ENCODE measurements at regions not wholly inside any gene's neighbourhood (a gene's known extent, or its start where the extent isn't known, plus 50 kb on each side); places are given as distances from the start of the nearest gene placed in this dataset.

DNA sequence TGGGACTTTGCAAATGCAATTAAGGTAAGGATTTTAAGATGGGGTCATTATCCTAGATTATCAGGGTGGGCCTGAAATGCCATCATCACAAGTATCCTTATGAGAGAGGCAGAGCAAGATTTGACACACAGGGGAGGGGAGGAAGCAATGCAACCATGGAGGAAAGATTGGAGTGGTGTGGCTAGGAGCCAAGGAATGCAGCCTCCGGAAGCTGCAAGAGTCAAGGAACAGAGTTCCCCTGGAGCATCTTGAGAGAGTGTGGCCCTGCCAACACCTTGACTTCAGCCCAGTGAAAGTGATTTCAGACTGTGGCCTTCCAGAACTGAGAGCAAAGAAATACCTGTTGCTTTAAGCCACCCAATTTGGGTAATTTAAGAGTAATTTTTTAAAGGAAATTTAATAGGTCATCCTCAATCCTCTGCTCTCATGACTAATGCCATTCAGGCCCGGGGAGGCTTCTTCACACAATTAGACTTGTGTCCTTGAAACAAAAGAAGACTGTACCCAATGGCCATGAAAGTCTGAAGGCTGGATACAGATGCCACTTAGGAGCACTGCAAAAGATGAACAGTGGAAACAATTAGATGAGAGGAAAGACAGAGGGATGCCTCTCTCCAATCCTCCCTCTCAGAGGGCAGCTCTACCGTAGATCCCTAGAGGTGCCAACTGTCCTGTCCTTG is 250.3 kb upstream of the ID2 start:
- TF ChIP-seq TAF1 (IDR thresholded peaks at IDR 0.05; ENCODE audit: borderline replicate concordance, insufficient read depth, low read length) = no peak
- TF ChIP-seq POLR2AphosphoS5 (IDR thresholded peaks at IDR 0.05; ENCODE audit: low read depth, low read length) = no peak
- TF ChIP-seq SIN3A (IDR thresholded peaks at IDR 0.05; ENCODE audit: borderline replicate concordance, insufficient read depth, low read length) = no peak
- TF ChIP-seq FOXP2 (optimal IDR thresholded peaks at IDR 0.05; ENCODE audit: borderline replicate concordance, extremely low read depth, extremely low read length, insufficient read depth) = no peak
- TF ChIP-seq, protein P1, sequence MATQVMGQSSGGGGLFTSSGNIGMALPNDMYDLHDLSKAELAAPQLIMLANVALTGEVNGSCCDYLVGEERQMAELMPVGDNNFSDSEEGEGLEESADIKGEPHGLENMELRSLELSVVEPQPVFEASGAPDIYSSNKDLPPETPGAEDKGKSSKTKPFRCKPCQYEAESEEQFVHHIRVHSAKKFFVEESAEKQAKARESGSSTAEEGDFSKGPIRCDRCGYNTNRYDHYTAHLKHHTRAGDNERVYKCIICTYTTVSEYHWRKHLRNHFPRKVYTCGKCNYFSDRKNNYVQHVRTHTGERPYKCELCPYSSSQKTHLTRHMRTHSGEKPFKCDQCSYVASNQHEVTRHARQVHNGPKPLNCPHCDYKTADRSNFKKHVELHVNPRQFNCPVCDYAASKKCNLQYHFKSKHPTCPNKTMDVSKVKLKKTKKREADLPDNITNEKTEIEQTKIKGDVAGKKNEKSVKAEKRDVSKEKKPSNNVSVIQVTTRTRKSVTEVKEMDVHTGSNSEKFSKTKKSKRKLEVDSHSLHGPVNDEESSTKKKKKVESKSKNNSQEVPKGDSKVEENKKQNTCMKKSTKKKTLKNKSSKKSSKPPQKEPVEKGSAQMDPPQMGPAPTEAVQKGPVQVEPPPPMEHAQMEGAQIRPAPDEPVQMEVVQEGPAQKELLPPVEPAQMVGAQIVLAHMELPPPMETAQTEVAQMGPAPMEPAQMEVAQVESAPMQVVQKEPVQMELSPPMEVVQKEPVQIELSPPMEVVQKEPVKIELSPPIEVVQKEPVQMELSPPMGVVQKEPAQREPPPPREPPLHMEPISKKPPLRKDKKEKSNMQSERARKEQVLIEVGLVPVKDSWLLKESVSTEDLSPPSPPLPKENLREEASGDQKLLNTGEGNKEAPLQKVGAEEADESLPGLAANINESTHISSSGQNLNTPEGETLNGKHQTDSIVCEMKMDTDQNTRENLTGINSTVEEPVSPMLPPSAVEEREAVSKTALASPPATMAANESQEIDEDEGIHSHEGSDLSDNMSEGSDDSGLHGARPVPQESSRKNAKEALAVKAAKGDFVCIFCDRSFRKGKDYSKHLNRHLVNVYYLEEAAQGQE (IDR thresholded peaks at IDR 0.05; ENCODE audit: insufficient read depth in 1 of 2, low read depth in 2 of 2, low read length in 2 of 2) = no peak

DNA sequence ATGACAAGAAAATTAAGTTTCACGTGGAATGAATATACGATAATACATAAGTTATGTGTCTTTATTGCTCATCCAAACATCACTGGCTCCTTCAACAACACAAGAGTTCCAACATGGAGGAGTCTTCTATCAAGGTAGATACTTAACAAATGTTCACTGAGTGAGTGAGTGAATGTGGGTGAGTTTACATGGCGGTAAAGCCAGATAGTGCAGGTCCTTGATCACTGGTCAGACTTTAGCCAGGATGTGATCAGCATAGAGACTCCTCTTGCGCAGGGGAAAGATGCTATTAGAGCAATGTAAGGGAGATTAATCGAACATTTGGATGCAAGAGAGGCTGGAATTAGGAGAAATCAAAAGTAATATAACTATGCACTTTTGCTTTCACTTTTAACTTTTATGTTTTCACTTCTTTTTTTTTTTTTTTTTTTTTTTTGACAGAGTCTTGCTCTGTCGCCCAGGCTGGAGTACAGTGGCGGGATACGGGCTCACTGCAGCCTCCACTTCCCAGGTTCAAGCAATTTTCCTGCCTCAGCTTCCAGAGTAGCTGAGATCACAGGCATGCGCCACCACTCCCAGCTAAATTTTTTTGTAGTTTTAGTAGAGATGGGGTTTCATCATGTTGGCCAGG is 249.0 kb upstream of the ID2 start:
- TF ChIP-seq SIN3A (IDR thresholded peaks at IDR 0.05; ENCODE audit: borderline replicate concordance, insufficient read depth, low read length) (no peak), FOXP2 (optimal IDR thresholded peaks at IDR 0.05; ENCODE audit: borderline replicate concordance, extremely low read depth, extremely low read length, insufficient read depth) (no peak), POLR2AphosphoS5 (IDR thresholded peaks at IDR 0.05; ENCODE audit: low read depth, low read length) (no peak), TAF1 (IDR thresholded peaks at IDR 0.05; ENCODE audit: borderline replicate concordance, insufficient read depth, low read length) (no peak)
- TF ChIP-seq, protein P1 (IDR thresholded peaks at IDR 0.05; ENCODE audit: insufficient read depth in 1 of 2, low read depth in 2 of 2, low read length in 2 of 2) = no peak

DNA sequence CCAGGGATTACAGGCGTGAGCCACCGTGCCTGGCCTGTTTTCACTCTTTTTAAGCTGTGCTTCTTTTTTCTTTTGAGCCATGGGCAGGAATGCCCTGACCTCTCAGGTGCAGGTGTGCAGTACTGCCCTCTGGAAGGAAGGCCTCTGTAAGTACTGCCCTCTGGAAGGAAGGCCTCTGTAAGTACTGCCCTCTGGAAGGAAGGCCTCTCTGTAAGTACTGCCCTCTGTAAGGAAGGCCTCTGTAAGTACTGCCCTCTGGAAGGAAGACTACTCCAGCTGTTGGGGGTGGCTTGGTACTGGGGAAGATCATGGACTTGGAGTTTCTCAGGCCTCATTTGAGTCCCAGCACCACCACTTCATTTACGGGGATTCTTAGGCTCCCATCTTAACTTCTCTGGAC is 248.5 kb upstream of the ID2 start:
- no peak for TF ChIP-seq TAF1 (IDR thresholded peaks at IDR 0.05; ENCODE audit: borderline replicate concordance, insufficient read depth, low read length)

DNA sequence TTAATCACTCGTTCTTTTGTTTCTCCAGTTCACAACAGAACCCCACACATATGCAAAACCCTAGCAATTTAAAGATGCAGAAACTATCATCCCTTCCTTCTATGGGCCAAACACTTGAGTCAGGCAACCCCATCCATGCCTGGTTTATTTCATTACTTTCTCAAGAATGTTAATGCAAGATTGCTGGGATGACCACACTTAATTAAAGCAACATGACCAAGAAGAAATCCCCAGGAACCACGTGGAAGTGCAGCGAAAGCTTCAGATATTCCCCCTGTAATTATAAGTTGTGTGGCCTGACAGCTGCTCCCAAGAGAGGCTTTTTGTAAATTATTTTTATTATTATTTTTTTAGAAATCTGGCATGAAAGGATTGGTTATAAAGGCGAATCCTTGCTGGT is 246.2 kb upstream of the ID2 start:
- TF ChIP-seq POLR2AphosphoS5 (IDR thresholded peaks at IDR 0.05; ENCODE audit: low read depth, low read length) (no peak), TAF1 (IDR thresholded peaks at IDR 0.05; ENCODE audit: borderline replicate concordance, insufficient read depth, low read length) (no peak), FOXP2 (optimal IDR thresholded peaks at IDR 0.05; ENCODE audit: borderline replicate concordance, extremely low read depth, extremely low read length, insufficient read depth) (no peak), SIN3A (IDR thresholded peaks at IDR 0.05; ENCODE audit: borderline replicate concordance, insufficient read depth, low read length) (no peak)
- TF ChIP-seq, protein P1 (IDR thresholded peaks at IDR 0.05; ENCODE audit: insufficient read depth in 1 of 2, low read depth in 2 of 2, low read length in 2 of 2) = no peak

DNA sequence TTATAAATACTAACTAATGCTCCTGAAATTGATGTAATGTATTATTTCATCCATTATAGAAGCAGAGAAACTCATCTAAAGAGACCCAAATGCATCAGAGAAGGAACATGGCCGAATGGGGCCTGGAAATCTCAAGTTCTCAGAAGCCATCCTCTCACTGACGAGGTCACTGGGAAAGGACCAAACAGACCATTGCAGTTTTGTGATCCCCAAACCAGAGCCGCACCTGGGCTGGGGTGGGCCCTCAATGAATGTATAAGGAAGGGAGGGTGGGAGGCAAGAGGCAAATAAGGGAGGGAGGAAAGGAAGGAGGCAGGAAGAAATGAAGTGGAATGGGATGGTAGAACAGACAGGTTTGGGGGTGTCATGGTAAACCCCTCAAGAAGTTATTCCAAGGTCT is 245.3 kb upstream of the ID2 start:
- TF ChIP-seq SIN3A (IDR thresholded peaks at IDR 0.05; ENCODE audit: borderline replicate concordance, insufficient read depth, low read length) (no peak), POLR2AphosphoS5 (IDR thresholded peaks at IDR 0.05; ENCODE audit: low read depth, low read length) (no peak), FOXP2 (optimal IDR thresholded peaks at IDR 0.05; ENCODE audit: borderline replicate concordance, extremely low read depth, extremely low read length, insufficient read depth) (no peak), TAF1 (IDR thresholded peaks at IDR 0.05; ENCODE audit: borderline replicate concordance, insufficient read depth, low read length) (no peak)
- TF ChIP-seq, protein P1 (IDR thresholded peaks at IDR 0.05; ENCODE audit: insufficient read depth in 1 of 2, low read depth in 2 of 2, low read length in 2 of 2) = no peak
